ENCODE measurements at regions not wholly inside any gene's neighbourhood (a gene's known extent, or its start where the extent isn't known, plus 50 kb on each side); places are given as distances from the start of the nearest gene placed in this dataset.
"Not testable (repeated sequence)": the region's sequence is repeated elsewhere in the genome, so short reads cannot be mapped to it uniquely, and the experiment has no call there.

- H3K4me3 ChIP-seq, result no peak overlapping the region
- no peak for TF ChIP-seq EP300 (IDR thresholded peaks at IDR 0.05)
- TF ChIP-seq POLR2A (IDR thresholded peaks at IDR 0.05), result no peak
- no peak for TF ChIP-seq CTCF (IDR thresholded peaks at IDR 0.05)
- no peak overlapping the region for H3K27ac ChIP-seq
- 84 to 86% methylated on average over 13 of the region's 13 CpGs for WGBS, 2 donors
- no peak for DNase-seq (ENCODE audit: low spot score in 2 of 2)
- H3K36me3 ChIP-seq, result no peaks in the 10 kb centered on the region
- no peaks in the 10 kb centered on the region for H3K4me1 ChIP-seq
- H3K9me3 ChIP-seq, result peaks cover 0 to 98% (median 0%) of the 10 kb centered on the region in 4 donors
- H3K27me3 ChIP-seq, result no peaks in the 10 kb centered on the region
Measured at GRCh38 chr12:34304546-34304945, 282.2 kb downstream of the ALG10 start.

- Histone ChIP-seq H3K4me1 (no peaks in the 10 kb centered on the region), H3K36me3 (no peaks in the 10 kb centered on the region), H3K27ac (no peak overlapping the region), H3K27me3 (no peaks in the 10 kb centered on the region), H3K9me3 (peaks cover 0 to 98% (median 0%) of the 10 kb centered on the region in 4 donors), H3K4me3 (no peak overlapping the region)
- TF ChIP-seq POLR2A (IDR thresholded peaks at IDR 0.05), result no peak
- DNase-seq (ENCODE audit: low spot score in 2 of 2), result no peak
- WGBS, 2 donors, result 85 to 89% methylated on average over 21 of the region's 21 CpGs
Measured at GRCh38 chr12:34305176-34305575, 282.9 kb downstream of the ALG10 start.

GRCh38 chr12:34306133-34306830 lies 284.0 kb downstream of the ALG10 start:
- TF ChIP-seq POLR2A (IDR thresholded peaks at IDR 0.05), result no peak
- no peak for TF ChIP-seq EP300 (IDR thresholded peaks at IDR 0.05)
- no peak for TF ChIP-seq CTCF (IDR thresholded peaks at IDR 0.05)
- Histone ChIP-seq H3K4me3 (no peak overlapping the region), H3K4me1 (no peaks in the 10 kb centered on the region), H3K9me3 (peaks cover 0 to 97% (median 0%) of the 10 kb centered on the region in 4 donors), H3K27ac (no peak overlapping the region), H3K36me3 (no peaks in the 10 kb centered on the region), H3K27me3 (no peaks in the 10 kb centered on the region)
- DNase-seq (ENCODE audit: low spot score in 2 of 2), result no peak
- WGBS, 2 donors, result 79 to 85% methylated on average over 21 of the region's 21 CpGs

- H3K27me3 ChIP-seq; H3K4me1 ChIP-seq; H3K4me3 ChIP-seq; H3K36me3 ChIP-seq; DNase-seq (ENCODE audit: low spot score in 2 of 2); H3K27ac ChIP-seq: not testable (repeated sequence)
- WGBS, 2 donors, result 80 to 84% methylated on average over 29 to 32 of the region's 32 CpGs
- peaks cover 0 to 97% (median 0%) of the 10 kb centered on the region in 4 donors for H3K9me3 ChIP-seq
Measured at GRCh38 chr12:34309806-34310804, 287.8 kb downstream of the ALG10 start.

- Histone ChIP-seq H3K27me3 (no peaks in the 10 kb centered on the region), H3K4me1 (no peaks in the 10 kb centered on the region), H3K36me3 (no peaks in the 10 kb centered on the region), H3K27ac (no peak overlapping the region), H3K4me3 (no peak overlapping the region), H3K9me3 (peaks cover 0 to 97% (median 0%) of the 10 kb centered on the region in 4 donors)
- no peak for TF ChIP-seq POLR2A (IDR thresholded peaks at IDR 0.05)
- no peak for TF ChIP-seq CTCF (IDR thresholded peaks at IDR 0.05)
- no peak for TF ChIP-seq EP300 (IDR thresholded peaks at IDR 0.05)
- WGBS, 2 donors, result 74 to 75% methylated on average over 9 of the region's 9 CpGs
- DNase-seq (ENCODE audit: low spot score in 2 of 2), result no peak
Measured at GRCh38 chr12:34311337-34311736, 289.0 kb downstream of the ALG10 start.

- 83 to 85% methylated on average over 14 of the region's 14 CpGs for WGBS, 2 donors
- no peaks in the 10 kb centered on the region for H3K4me1 ChIP-seq
- H3K27me3 ChIP-seq, result no peaks in the 10 kb centered on the region
- H3K4me3 ChIP-seq, result no peak overlapping the region
- TF ChIP-seq EP300 (IDR thresholded peaks at IDR 0.05) (no peak), POLR2A (IDR thresholded peaks at IDR 0.05) (no peak), CTCF (IDR thresholded peaks at IDR 0.05) (no peak)
- peaks cover 0 to 99% (median 0%) of the 10 kb centered on the region in 4 donors for H3K9me3 ChIP-seq
- no peak for DNase-seq (ENCODE audit: low spot score in 2 of 2)
- H3K27ac ChIP-seq, result no peak overlapping the region
- H3K36me3 ChIP-seq, result no peaks in the 10 kb centered on the region
Measured at GRCh38 chr12:34327671-34328070, 305.4 kb downstream of the ALG10 start.
